ENCODE measurements at regions not wholly inside any gene's neighbourhood (a gene's known extent, or its start where the extent isn't known, plus 50 kb on each side); places are given as distances from the start of the nearest gene placed in this dataset.

DNA sequence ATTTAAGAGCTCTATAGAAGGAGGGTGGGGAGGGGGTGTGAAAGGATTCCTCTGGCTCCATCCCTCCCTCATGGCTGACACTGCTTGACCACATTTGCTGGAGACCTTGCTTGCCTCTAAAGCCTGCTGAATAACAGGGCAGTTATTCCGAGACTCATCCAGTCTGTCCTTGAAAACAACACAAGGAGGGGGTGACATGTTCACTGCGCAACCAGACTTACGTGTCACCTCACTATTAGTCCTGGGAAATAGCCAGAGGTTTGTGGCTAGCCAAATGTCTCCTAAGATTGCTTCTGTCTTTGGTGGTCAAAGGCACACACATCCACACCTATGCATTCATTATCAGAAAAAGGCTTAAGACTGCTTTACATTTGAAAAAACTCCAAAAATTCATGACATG is 256.2 kb upstream of the SKOR2 start:
- intact Hi-C loops (cut with micrococcal nuclease), result no loop called here
- no peaks in the 10 kb centered on the region for H3K36me3 ChIP-seq (ENCODE audit: control insufficient read depth, insufficient read depth, low read length)

More for the DNA sequence above, 256.2 kb upstream of the SKOR2 start:
- ATAC-seq (ENCODE audit: low read depth), result no peak
- H2AK5ac ChIP-seq (ENCODE audit: low read depth, low read length), result no peak overlapping the region
- no peak overlapping the region for H3K56ac ChIP-seq (ENCODE audit: extremely low read depth, insufficient read depth, low read length)
- H3K9me1 ChIP-seq (ENCODE audit: insufficient read depth, low read length), result no peaks in the 10 kb centered on the region
- no peak overlapping the region for H3K27ac ChIP-seq (ENCODE audit: insufficient read depth, low read length)
- no peaks in the 10 kb centered on the region for H3K4me1 ChIP-seq (ENCODE audit: control insufficient read depth, insufficient read depth, low read length)
- H3K4ac ChIP-seq (ENCODE audit: low read depth, low read length), result no peak overlapping the region
- no peak overlapping the region for H4K91ac ChIP-seq (ENCODE audit: insufficient read depth, low read depth, low read length)
- H4K20me1 ChIP-seq (ENCODE audit: insufficient read depth, low read length), result no peaks in the 10 kb centered on the region
- POLR2A ChIA-PET (ENCODE audit: unreplicated experiment), result no interaction called here
- H3K79me1 ChIP-seq (ENCODE audit: low read depth in 1 of 2, low read length in 2 of 2), result no peaks in the 10 kb centered on the region
- no peak overlapping the region for H3K9ac ChIP-seq (ENCODE audit: low read depth, low read length)
- H2AFZ ChIP-seq (replicated peaks; ENCODE audit: low read length, poor library complexity), result no peak overlapping the region
- no TSS peak for BruUV-seq (replicated peaks)
- no peak overlapping the region for H4K5ac ChIP-seq (ENCODE audit: low read depth, low read length)
- H2BK120ac ChIP-seq (ENCODE audit: low read depth, low read length), result no peak overlapping the region
- dilution Hi-C loops (cut with HindIII; ENCODE audit: low sequenced_read_pairs, unreplicated experiment) (no loop called here), in situ Hi-C loops (cut with MboI; ENCODE audit: low sequenced_read_pairs) (no loop called here)
- CTCF ChIA-PET, result no interaction called here
- no peak overlapping the region for H3K4me2 ChIP-seq (ENCODE audit: low read depth, low read length)
- no peak overlapping the region for H3K18ac ChIP-seq (ENCODE audit: low read depth, low read length)
- H2AK9ac ChIP-seq (replicated peaks; ENCODE audit: low read depth, low read length, poor library complexity), result no peak overlapping the region
- H3K14ac ChIP-seq (replicated peaks; ENCODE audit: low read depth, low read length), result no peak overlapping the region
- H2BK20ac ChIP-seq (ENCODE audit: low read depth, low read length), result no peak overlapping the region
- no peak overlapping the region for H2BK15ac ChIP-seq (ENCODE audit: low read depth, low read length)
- H3K4me3 ChIP-seq (ENCODE audit: insufficient read depth, low read depth, low read length), result no peak overlapping the region
- no peak overlapping the region for H4K8ac ChIP-seq (ENCODE audit: low read depth in 2 of 2, low read length in 2 of 2)
- H3K27me3 ChIP-seq (ENCODE audit: control insufficient read depth, insufficient read depth, low read length), result no peaks in the 10 kb centered on the region
- DNase-seq, result no peak
- TF ChIP-seq FOS (IDR thresholded peaks at IDR 0.05; ENCODE audit: low read depth, low read length) (no peak), USF2 (IDR thresholded peaks at IDR 0.05; ENCODE audit: low read depth, low read length) (no peak), RFX5 (IDR thresholded peaks at IDR 0.05; ENCODE audit: low read depth, low read length) (no peak), CHD1 (IDR thresholded peaks at IDR 0.05; ENCODE audit: low read depth, low read length) (no peak), CEBPB (IDR thresholded peaks at IDR 0.05; ENCODE audit: low read depth, low read length) (no peak), POLR2A (IDR thresholded peaks at IDR 0.05; ENCODE audit: low read depth, low read length) (no peak), NFE2L2 (IDR thresholded peaks at IDR 0.05; ENCODE audit: low read depth, low read length) (no peak), MXI1 (IDR thresholded peaks at IDR 0.05; ENCODE audit: borderline replicate concordance, low read depth, low read length) (no peak), CTCF (conservative IDR thresholded peaks at IDR 0.05; ENCODE audit: low read depth, low read length) (no peak), ELK1 (IDR thresholded peaks at IDR 0.05; ENCODE audit: borderline replicate concordance, low read depth, low read length) (no peak), MAFK (IDR thresholded peaks at IDR 0.05; ENCODE audit: low read depth, low read length) (no peak), BHLHE40 (IDR thresholded peaks at IDR 0.05; ENCODE audit: low read depth, low read length) (no peak), MAZ (IDR thresholded peaks at IDR 0.05; ENCODE audit: borderline replicate concordance, low read depth, low read length) (no peak), SMC3 (IDR thresholded peaks at IDR 0.05; ENCODE audit: low read depth, low read length) (no peak), RCOR1 (IDR thresholded peaks at IDR 0.05; ENCODE audit: insufficient replicate concordance, low read length) (no peak), RAD21 (IDR thresholded peaks at IDR 0.05; ENCODE audit: low read length) (no peak)
- H3K9me3 ChIP-seq (ENCODE audit: control insufficient read depth, insufficient read depth, low read length), result peaks cover 8% of the 10 kb centered on the region
- no peak overlapping the region for H3K23ac ChIP-seq (ENCODE audit: low read depth, low read length)
- no peak overlapping the region for H2BK5ac ChIP-seq (ENCODE audit: low read depth, low read length, poor library complexity, severe bottlenecking)
- 13% methylated on average over 1 of the region's 3 CpGs; no CpG with 5 or more reads in 1 of the 2 experiments for WGBS, 2 experiments (ENCODE audit: extremely low coverage in 2 of 2, insufficient read length in 1 of 2)
